ENCODE measurements at regions not wholly inside any gene's neighbourhood (a gene's known extent, or its start where the extent isn't known, plus 50 kb on each side); places are given as distances from the start of the nearest gene placed in this dataset.
"Not testable (repeated sequence)": the region's sequence is repeated elsewhere in the genome, so short reads cannot be mapped to it uniquely, and the experiment has no call there.

- H3K27ac ChIP-seq = no peak overlapping the region
- TF ChIP-seq, protein P1, sequence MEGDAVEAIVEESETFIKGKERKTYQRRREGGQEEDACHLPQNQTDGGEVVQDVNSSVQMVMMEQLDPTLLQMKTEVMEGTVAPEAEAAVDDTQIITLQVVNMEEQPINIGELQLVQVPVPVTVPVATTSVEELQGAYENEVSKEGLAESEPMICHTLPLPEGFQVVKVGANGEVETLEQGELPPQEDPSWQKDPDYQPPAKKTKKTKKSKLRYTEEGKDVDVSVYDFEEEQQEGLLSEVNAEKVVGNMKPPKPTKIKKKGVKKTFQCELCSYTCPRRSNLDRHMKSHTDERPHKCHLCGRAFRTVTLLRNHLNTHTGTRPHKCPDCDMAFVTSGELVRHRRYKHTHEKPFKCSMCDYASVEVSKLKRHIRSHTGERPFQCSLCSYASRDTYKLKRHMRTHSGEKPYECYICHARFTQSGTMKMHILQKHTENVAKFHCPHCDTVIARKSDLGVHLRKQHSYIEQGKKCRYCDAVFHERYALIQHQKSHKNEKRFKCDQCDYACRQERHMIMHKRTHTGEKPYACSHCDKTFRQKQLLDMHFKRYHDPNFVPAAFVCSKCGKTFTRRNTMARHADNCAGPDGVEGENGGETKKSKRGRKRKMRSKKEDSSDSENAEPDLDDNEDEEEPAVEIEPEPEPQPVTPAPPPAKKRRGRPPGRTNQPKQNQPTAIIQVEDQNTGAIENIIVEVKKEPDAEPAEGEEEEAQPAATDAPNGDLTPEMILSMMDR (conservative IDR thresholded peaks at IDR 0.05) = no peak
Observed at GRCh38 chr15:77881950-77882349, 195.6 kb downstream of the TBC1D2B start.

DNA sequence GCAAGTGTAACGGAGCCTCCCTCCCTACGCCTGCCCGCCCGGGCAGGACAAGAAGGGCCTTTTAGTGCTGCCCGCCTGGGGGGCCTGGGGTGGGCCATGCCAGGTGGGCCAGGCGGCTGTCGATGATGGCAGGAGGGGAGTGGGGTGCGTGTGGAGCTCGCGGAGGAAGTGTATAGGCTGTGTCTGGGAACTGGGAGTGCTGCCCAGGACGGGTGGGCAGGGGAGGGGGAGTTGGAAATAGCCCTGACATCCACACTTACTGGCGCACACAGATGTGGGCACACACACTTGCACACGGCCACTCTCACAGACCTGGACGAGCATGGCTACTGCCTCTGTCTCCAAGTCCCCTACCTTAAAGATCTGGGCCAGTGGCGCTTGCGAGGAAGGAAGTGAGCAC is 196.0 kb downstream of the TBC1D2B start:
- not testable (repeated sequence) for H3K27ac ChIP-seq

DNA sequence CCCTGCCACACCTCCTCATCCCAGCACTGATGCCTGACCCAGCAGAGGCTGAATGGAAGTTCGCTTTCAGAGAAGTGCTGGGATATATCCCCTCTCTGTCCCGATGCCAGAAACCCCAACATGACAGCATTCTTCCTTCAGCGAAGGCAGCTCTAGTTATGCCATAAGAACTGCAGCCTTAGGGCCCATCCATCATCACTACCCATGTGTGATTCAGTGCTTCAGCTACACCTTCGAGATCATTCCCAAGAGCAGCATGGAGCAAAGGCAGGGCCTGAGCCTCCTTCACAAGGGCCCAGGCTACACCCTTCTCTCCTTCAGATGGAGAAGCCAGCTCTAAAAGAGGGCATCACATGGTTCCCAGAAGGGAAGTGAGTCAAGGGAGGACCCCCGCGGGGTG is 198.0 kb downstream of the TBC1D2B start:
- H3K27ac ChIP-seq = not testable (repeated sequence)

DNA sequence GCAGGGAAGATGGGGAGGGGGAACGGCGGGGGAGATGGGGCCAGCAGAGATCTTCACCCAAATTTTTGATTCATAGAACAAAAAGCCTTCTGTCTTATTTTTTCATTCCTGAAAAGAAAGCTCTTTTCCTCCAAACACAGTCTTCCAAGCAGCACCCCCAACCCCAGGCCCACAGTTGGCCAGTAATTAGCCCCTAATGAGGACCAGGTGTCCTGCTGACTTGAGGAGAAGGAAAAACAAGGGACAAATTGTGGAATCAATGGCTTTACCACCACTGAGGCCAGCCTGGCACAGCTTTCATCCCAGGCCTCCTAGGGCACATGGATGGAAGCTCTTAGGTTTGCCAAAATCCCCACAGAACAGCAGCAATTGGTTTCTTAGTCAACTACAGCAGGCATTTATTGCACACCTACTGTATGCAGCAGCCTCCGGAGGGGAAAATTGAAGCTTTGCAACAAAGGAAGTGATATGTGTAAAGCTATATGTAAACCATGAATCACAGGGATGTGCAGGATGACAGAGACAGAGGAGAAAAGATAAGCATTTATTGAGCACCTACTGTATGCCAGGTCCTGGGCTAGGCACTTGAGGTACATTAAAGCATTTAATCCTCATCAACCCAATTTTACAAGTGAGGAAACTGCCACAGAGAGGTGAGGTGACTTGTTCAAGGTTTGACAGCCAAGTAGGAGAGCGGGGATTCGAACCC is 199.5 kb downstream of the TBC1D2B start:
- H3K27ac ChIP-seq = no peak overlapping the region
- TF ChIP-seq, protein P1 (conservative IDR thresholded peaks at IDR 0.05) = no peak

- H3K27ac ChIP-seq = not testable (repeated sequence)
Observed at GRCh38 chr15:77876107-77876820, 201.2 kb downstream of the TBC1D2B start.

DNA sequence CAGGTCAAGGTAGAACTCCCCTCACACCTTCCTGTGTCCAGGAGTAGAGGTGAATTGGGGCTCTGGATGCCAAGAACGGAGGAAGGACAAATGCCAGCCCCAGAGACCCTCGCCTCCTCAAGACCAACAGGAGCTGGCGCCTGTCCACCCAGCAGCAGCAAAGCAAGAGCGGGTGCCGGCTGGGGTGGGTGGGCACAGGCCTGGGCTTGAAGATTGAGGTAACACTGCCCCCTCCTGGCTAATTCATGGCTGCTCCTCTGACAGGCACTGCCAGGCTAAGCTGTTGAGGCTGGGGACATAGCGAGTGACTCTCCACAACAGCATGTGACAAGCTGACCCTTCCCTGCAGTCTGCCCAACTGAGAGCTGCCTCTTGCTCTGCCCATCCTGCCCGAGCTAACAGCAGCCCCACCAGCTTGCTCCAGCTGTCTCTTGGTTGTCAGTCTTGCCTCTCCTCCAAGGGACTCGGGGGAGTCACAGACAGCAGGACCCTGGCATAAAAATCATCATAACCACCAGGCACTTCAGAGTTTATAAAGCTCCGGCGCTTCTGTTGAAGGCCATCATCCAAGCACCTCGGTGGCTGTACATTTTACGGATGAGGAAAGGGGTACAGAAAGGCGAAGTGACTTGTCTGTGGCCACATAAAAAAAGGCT is 202.3 kb downstream of the TBC1D2B start:
- TF ChIP-seq, protein P1 (conservative IDR thresholded peaks at IDR 0.05) = peak; percentile 75
- H3K27ac ChIP-seq = not testable (repeated sequence)

DNA sequence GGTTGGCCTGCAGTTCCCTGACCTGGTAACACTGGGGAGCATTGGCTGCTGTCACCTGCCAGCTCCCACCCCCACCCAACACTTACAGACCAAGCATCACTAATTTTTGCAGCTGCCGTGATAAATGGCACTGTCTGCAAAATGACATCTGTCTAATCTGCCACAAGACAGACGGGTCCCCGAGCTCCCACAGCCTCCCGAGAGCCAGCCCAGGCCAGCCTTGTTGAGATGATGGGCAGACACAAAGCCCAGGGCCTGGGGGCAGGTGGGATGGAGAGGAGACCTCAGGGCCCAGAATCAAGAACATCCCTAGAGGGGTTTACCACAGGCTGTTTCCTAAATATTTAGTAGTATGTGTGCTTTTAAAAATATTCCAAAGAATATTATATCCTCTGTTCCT is 203.4 kb downstream of the TBC1D2B start:
- H3K27ac ChIP-seq = no peak overlapping the region
- TF ChIP-seq, protein P1 (conservative IDR thresholded peaks at IDR 0.05) = no peak

GRCh38 chr15:77872521-77873425 is 204.7 kb downstream of the TBC1D2B start:
- H3K27ac ChIP-seq = not testable (repeated sequence)

DNA sequence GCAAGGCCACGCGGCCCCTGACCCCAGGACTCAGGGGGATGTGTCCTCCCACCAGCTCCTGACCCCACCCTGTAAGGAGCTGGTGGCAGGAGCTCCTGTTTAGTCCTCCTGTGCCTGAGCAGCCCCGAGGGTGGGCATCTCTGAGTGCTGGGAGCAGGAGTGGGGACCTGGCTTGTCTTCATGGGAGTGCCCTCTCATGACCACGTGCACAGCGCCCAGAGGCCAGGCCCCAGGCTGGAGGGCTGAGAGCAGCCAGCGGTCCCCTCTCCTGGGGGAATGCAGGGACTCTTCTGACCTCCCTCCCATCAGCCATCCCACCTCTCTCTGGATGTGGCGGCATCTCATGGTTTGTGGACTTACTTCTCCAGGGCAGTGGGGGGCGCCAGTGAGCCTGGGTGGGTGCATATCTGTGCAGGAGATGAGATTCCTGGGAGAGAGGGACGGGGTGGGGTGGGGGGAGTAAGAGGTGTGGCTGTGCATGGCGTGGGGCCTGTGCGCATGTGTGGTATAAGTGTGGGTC is 205.6 kb downstream of the TBC1D2B start:
- TF ChIP-seq, protein P1 (conservative IDR thresholded peaks at IDR 0.05) = no peak
- H3K27ac ChIP-seq = no peak overlapping the region

All from VCaP (cell line).